ENCODE measurements at regions not wholly inside any gene's neighbourhood (a gene's known extent, or its start where the extent isn't known, plus 50 kb on each side); places are given as distances from the start of the nearest gene placed in this dataset.

GRCh38 chr1:222054416-222054815 is 312.5 kb upstream of the DUSP10 start:
- DNase-seq: no peak
- H3K27me3 Mint-ChIP-seq (ENCODE audit: low read depth): no peaks in the 10 kb centered on the region; the same call in 1 of the 2 replicates
- H3K9me3 Mint-ChIP-seq: no peaks in the 10 kb centered on the region; a peak in 2 of 5 replicates
- Histone ChIP-seq H2AK5ac (ENCODE audit: insufficient read length, low read length) (no peak overlapping the region), H4K91ac (ENCODE audit: insufficient read length, low read depth, low read length) (no peak overlapping the region), H3K79me1 (ENCODE audit: insufficient read depth, low read depth, low read length, poor library complexity, severe bottlenecking) (no peaks in the 10 kb centered on the region), H4K20me1 (ENCODE audit: control insufficient read depth, insufficient read depth, insufficient read length) (no peaks in the 10 kb centered on the region), H3K9me3 (ENCODE audit: control insufficient read depth, low read depth, low read length) (no peaks in the 10 kb centered on the region), H3K23me2 (ENCODE audit: insufficient read length, low read depth, low read length, poor library complexity, severe bottlenecking) (no peaks in the 10 kb centered on the region), H3K56ac (ENCODE audit: insufficient read length, low read depth, low read length) (no peak overlapping the region), H2AFZ (ENCODE audit: low read length) (no peak overlapping the region), H2BK20ac (ENCODE audit: low read depth, low read length, poor library complexity, severe bottlenecking) (no peak overlapping the region), H3K18ac (ENCODE audit: insufficient read length, low read depth, low read length) (no peak overlapping the region), H4K5ac (ENCODE audit: insufficient read length, low read depth, low read length) (no peak overlapping the region), H3K4me1 (ENCODE audit: insufficient read depth, low read length) (no peaks in the 10 kb centered on the region), H3T11ph (ENCODE audit: low read length) (no peak overlapping the region), H2BK120ac (ENCODE audit: low read depth, low read length, poor library complexity, severe bottlenecking) (no peak overlapping the region), H3K9ac (ENCODE audit: extremely low read depth, insufficient read length, low read length) (no peak overlapping the region), H3K23ac (ENCODE audit: insufficient read length, low read depth, low read length) (no peak overlapping the region), H4K8ac (replicated peaks; ENCODE audit: insufficient read length, low read depth, low read length) (no peak overlapping the region), H2BK15ac (ENCODE audit: low read depth, low read length) (no peak overlapping the region), H3K79me2 (ENCODE audit: insufficient read depth, low read length) (no peaks in the 10 kb centered on the region), H2BK12ac (ENCODE audit: insufficient read length, low read depth, low read length) (no peak overlapping the region), H3K4ac (ENCODE audit: low read depth, low read length) (no peak overlapping the region), H2BK5ac (ENCODE audit: insufficient read length, low read length) (no peak overlapping the region), H3K27ac (ENCODE audit: insufficient read length, low read depth, low read length) (no peak overlapping the region), H3K4me2 (ENCODE audit: insufficient read depth, insufficient read length, low read length) (no peak overlapping the region), H3K27me3 (ENCODE audit: insufficient read depth, low read length) (no peaks in the 10 kb centered on the region), H3K14ac (ENCODE audit: insufficient read depth, low read length) (no peak overlapping the region)
- H3K4me1 Mint-ChIP-seq: no peaks in the 10 kb centered on the region; a peak in 1 of 4 replicates
- WGBS (ENCODE audit: extremely low coverage, insufficient read length, low lambda C conversion rate): no CpG with 5 or more reads among the region's 6 CpGs
- no peak overlapping the region for H3K4me3 Mint-ChIP-seq
- no peaks in the 10 kb centered on the region for H3K36me3 Mint-ChIP-seq (ENCODE audit: insufficient read depth in 1 of 3, low read depth in 3 of 3)
- H3K27ac Mint-ChIP-seq: no peak overlapping the region
- no peak for TF ChIP-seq CTCF (conservative IDR thresholded peaks at IDR 0.05)
